ENCODE measurements at regions not wholly inside any gene's neighbourhood (a gene's known extent, or its start where the extent isn't known, plus 50 kb on each side); places are given as distances from the start of the nearest gene placed in this dataset.
"Not testable (repeated sequence)": the region's sequence is repeated elsewhere in the genome, so short reads cannot be mapped to it uniquely, and the experiment has no call there.

GRCh38 chr7:34577934-34578333 lies 80.1 kb upstream of the NPSR1 start:
- H3K9me3 ChIP-seq (ENCODE audit: control insufficient read depth, insufficient read depth, low read length); H4K20me1 ChIP-seq (ENCODE audit: insufficient read depth, low read length); H4K8ac ChIP-seq (ENCODE audit: low read depth in 2 of 2, low read length in 2 of 2); H2BK5ac ChIP-seq (ENCODE audit: low read depth, low read length, poor library complexity, severe bottlenecking); H3K9me1 ChIP-seq (ENCODE audit: insufficient read depth, low read length); H2AK9ac ChIP-seq (replicated peaks; ENCODE audit: low read depth, low read length, poor library complexity); H2BK15ac ChIP-seq (ENCODE audit: low read depth, low read length); H3K56ac ChIP-seq (ENCODE audit: extremely low read depth, insufficient read depth, low read length); H3K36me3 ChIP-seq (ENCODE audit: control insufficient read depth, insufficient read depth, low read length); H4K91ac ChIP-seq (ENCODE audit: insufficient read depth, low read depth, low read length); in situ Hi-C loops (cut with MboI; ENCODE audit: low sequenced_read_pairs); BruUV-seq (replicated peaks); DNase-seq; intact Hi-C loops (cut with micrococcal nuclease); H3K14ac ChIP-seq (replicated peaks; ENCODE audit: low read depth, low read length); H3K4me1 ChIP-seq (ENCODE audit: control insufficient read depth, insufficient read depth, low read length); H3K18ac ChIP-seq (ENCODE audit: low read depth, low read length); H2BK120ac ChIP-seq (ENCODE audit: low read depth, low read length); dilution Hi-C loops (cut with HindIII; ENCODE audit: low sequenced_read_pairs, unreplicated experiment); H4K5ac ChIP-seq (ENCODE audit: low read depth, low read length); H3K4ac ChIP-seq (ENCODE audit: low read depth, low read length); H3K79me1 ChIP-seq (ENCODE audit: low read depth in 1 of 2, low read length in 2 of 2); H2BK20ac ChIP-seq (ENCODE audit: low read depth, low read length); H2AFZ ChIP-seq (replicated peaks; ENCODE audit: low read length, poor library complexity); H3K4me2 ChIP-seq (ENCODE audit: low read depth, low read length); H3K4me3 ChIP-seq (ENCODE audit: insufficient read depth, low read depth, low read length); H3K27me3 ChIP-seq (ENCODE audit: control insufficient read depth, insufficient read depth, low read length); H2AK5ac ChIP-seq (ENCODE audit: low read depth, low read length); POLR2A ChIA-PET (ENCODE audit: unreplicated experiment); CTCF ChIA-PET; ATAC-seq (ENCODE audit: low read depth); H3K27ac ChIP-seq (ENCODE audit: insufficient read depth, low read length); H3K9ac ChIP-seq (ENCODE audit: low read depth, low read length); H3K23ac ChIP-seq (ENCODE audit: low read depth, low read length): not testable (repeated sequence)
- no CpG with 5 or more reads among the region's 1 CpG for WGBS, 2 experiments (ENCODE audit: extremely low coverage in 2 of 2, insufficient read length in 1 of 2)

GRCh38 chr7:34581698-34582097 lies 76.3 kb upstream of the NPSR1 start:
- H3K27me3 ChIP-seq (ENCODE audit: control insufficient read depth, insufficient read depth, low read length); POLR2A ChIA-PET (ENCODE audit: unreplicated experiment); H3K14ac ChIP-seq (replicated peaks; ENCODE audit: low read depth, low read length); H3K9me1 ChIP-seq (ENCODE audit: insufficient read depth, low read length); H4K5ac ChIP-seq (ENCODE audit: low read depth, low read length); H4K91ac ChIP-seq (ENCODE audit: insufficient read depth, low read depth, low read length); H3K18ac ChIP-seq (ENCODE audit: low read depth, low read length); H3K23ac ChIP-seq (ENCODE audit: low read depth, low read length); H2BK20ac ChIP-seq (ENCODE audit: low read depth, low read length); H4K20me1 ChIP-seq (ENCODE audit: insufficient read depth, low read length); H2BK15ac ChIP-seq (ENCODE audit: low read depth, low read length); H2BK5ac ChIP-seq (ENCODE audit: low read depth, low read length, poor library complexity, severe bottlenecking); H2AK9ac ChIP-seq (replicated peaks; ENCODE audit: low read depth, low read length, poor library complexity); H3K79me1 ChIP-seq (ENCODE audit: low read depth in 1 of 2, low read length in 2 of 2); intact Hi-C loops (cut with micrococcal nuclease); H3K9ac ChIP-seq (ENCODE audit: low read depth, low read length); H3K27ac ChIP-seq (ENCODE audit: insufficient read depth, low read length); BruUV-seq (replicated peaks); H2AK5ac ChIP-seq (ENCODE audit: low read depth, low read length); H3K4ac ChIP-seq (ENCODE audit: low read depth, low read length); dilution Hi-C loops (cut with HindIII; ENCODE audit: low sequenced_read_pairs, unreplicated experiment); H2BK120ac ChIP-seq (ENCODE audit: low read depth, low read length); H3K4me2 ChIP-seq (ENCODE audit: low read depth, low read length); ATAC-seq (ENCODE audit: low read depth); H3K9me3 ChIP-seq (ENCODE audit: control insufficient read depth, insufficient read depth, low read length); in situ Hi-C loops (cut with MboI; ENCODE audit: low sequenced_read_pairs); H4K8ac ChIP-seq (ENCODE audit: low read depth in 2 of 2, low read length in 2 of 2); H3K4me1 ChIP-seq (ENCODE audit: control insufficient read depth, insufficient read depth, low read length); CTCF ChIA-PET; H3K4me3 ChIP-seq (ENCODE audit: insufficient read depth, low read depth, low read length); DNase-seq; H3K56ac ChIP-seq (ENCODE audit: extremely low read depth, insufficient read depth, low read length); H3K36me3 ChIP-seq (ENCODE audit: control insufficient read depth, insufficient read depth, low read length); H2AFZ ChIP-seq (replicated peaks; ENCODE audit: low read length, poor library complexity): not testable (repeated sequence)
- WGBS, 2 experiments (ENCODE audit: extremely low coverage in 2 of 2, insufficient read length in 1 of 2) = no CpG with 5 or more reads among the region's 6 CpGs

Measured in IMR-90 (cell line).